Neural cell (in vitro differentiated cells): ENCODE measurements at regions not wholly inside any gene's neighbourhood (a gene's known extent, or its start where the extent isn't known, plus 50 kb on each side); places are given as distances from the start of the nearest gene placed in this dataset.

Experiments
- EZH2 ChIP-seq: fragments of 200-600, 300-800 bp; shearing (Covaris generic), sonication (generic); IDR thresholded peaks from 2 replicates; pipeline ENCODE4 v1.6.1; 2014; ENCODE audit warnings: antibody characterized with exemption, low read length, borderline replicate concordance, mild to moderate bottlenecking; ENCODE audit not compliant: insufficient read depth, poor library complexity, severe bottlenecking
- POLR2AphosphoS5 ChIP-seq: IDR thresholded peaks from 2 replicates; pipeline ENCODE4 v1.6.1; 2012

GRCh38 chr10:125294109-125294508, 133.7 kb upstream of the CTBP2 start:
- TF ChIP-seq POLR2AphosphoS5 (no peak), EZH2 (no peak)
